Colon (tissue), 2 donors: ENCODE measurements at regions not wholly inside any gene's neighbourhood (a gene's known extent, or its start where the extent isn't known, plus 50 kb on each side); places are given as distances from the start of the nearest gene placed in this dataset.

Experiments
- FAIRE-seq: peaks from 2 replicates; lab custom pipeline; 2012; peaks lifted over from hg19 to GRCh38; lab: Jason Lieb, UNC
- donor health status: control.
- donor health status: control.

GRCh38 chr7:12456506-12456905, 52.8 kb upstream of the VWDE start:
- no peak for FAIRE-seq

- peak; percentile 55 for FAIRE-seq
Measured at GRCh38 chr7:12458520-12459131, 55.0 kb upstream of the VWDE start.

GRCh38 chr7:12467837-12468236, 64.2 kb upstream of the VWDE start:
- no peak for FAIRE-seq

- FAIRE-seq = no peak
Measured at GRCh38 chr7:12469568-12469967, 65.9 kb upstream of the VWDE start.

- FAIRE-seq = no peak
Measured at GRCh38 chr7:12470930-12471329, 67.3 kb upstream of the VWDE start.

GRCh38 chr7:12474035-12474434, 70.4 kb upstream of the VWDE start:
- no peak for FAIRE-seq

- FAIRE-seq = no peak
Measured at GRCh38 chr7:12475362-12476063, 71.8 kb upstream of the VWDE start.

GRCh38 chr7:12477620-12478019, 74.0 kb upstream of the VWDE start:
- FAIRE-seq = no peak

GRCh38 chr7:12481722-12482121, 78.1 kb upstream of the VWDE start:
- FAIRE-seq = no peak

- FAIRE-seq = no peak
Measured at GRCh38 chr7:12485845-12486244, 82.2 kb upstream of the VWDE start.

GRCh38 chr7:12488341-12488740, 82.2 kb upstream of the SCIN start:
- FAIRE-seq = no peak

GRCh38 chr7:12490107-12490688, 80.3 kb upstream of the SCIN start:
- FAIRE-seq = peak; percentile 31

- FAIRE-seq = no peak
Measured at GRCh38 chr7:12490940-12491339, 79.6 kb upstream of the SCIN start.

- no peak for FAIRE-seq
Measured at GRCh38 chr7:12491526-12491925, 79.0 kb upstream of the SCIN start.

- FAIRE-seq = no peak
Measured at GRCh38 chr7:12493407-12493806, 77.1 kb upstream of the SCIN start.

GRCh38 chr7:12493863-12494686, 76.4 kb upstream of the SCIN start:
- FAIRE-seq = no peak

GRCh38 chr7:12494687-12495024, 75.9 kb upstream of the SCIN start:
- no peak for FAIRE-seq

- FAIRE-seq = peak; percentile 31
Measured at GRCh38 chr7:12496901-12497674, 73.4 kb upstream of the SCIN start.

GRCh38 chr7:12504149-12504548, 66.4 kb upstream of the SCIN start:
- no peak for FAIRE-seq

- FAIRE-seq = no peak
Measured at GRCh38 chr7:12508005-12508404, 62.5 kb upstream of the SCIN start.

GRCh38 chr7:12508554-12508953, 62.0 kb upstream of the SCIN start:
- FAIRE-seq = no peak

GRCh38 chr7:12517451-12517850, 53.1 kb upstream of the SCIN start:
- peak; percentile 10 for FAIRE-seq
